Parathyroid adenoma (tissue), 2 donors: ENCODE measurements at regions not wholly inside any gene's neighbourhood (a gene's known extent, or its start where the extent isn't known, plus 50 kb on each side); places are given as distances from the start of the nearest gene placed in this dataset.
A peak's percentile ranks its signal among the peaks of the same experiment; 100 is the strongest.

ENCODE experiments used
- H2AFZ ChIP-seq: fragments of 300-600 bp; sonication (generic); one replicate; pipeline ENCODE4 v1.7.0; 2017; ENCODE audit warnings: antibody characterized with exemption, mild to moderate bottlenecking
- H3K27ac ChIP-seq: fragments of 300-600 bp; sonication (generic); one replicate; pipeline ENCODE4 v1.7.0; 2017
- H3K27me3 ChIP-seq: fragments of 300-600 bp; sonication (generic); one replicate; pipeline ENCODE4 v1.7.0; 2017; ENCODE audit warnings: low read length; ENCODE audit not compliant: control insufficient read depth, insufficient read depth
- H3K36me3 ChIP-seq: fragments of 300-600 bp; sonication (generic); one replicate; pipeline ENCODE4 v1.7.0; 2017; ENCODE audit warnings: low read length; ENCODE audit not compliant: control insufficient read depth, insufficient read depth
- H3K4me1 ChIP-seq: fragments of 300-600 bp; sonication (generic); one replicate; pipeline ENCODE4 v1.7.0; 2017; ENCODE audit warnings: control low read depth
- H3K4me2 ChIP-seq: fragments of 300-600 bp; sonication (generic); one replicate; pipeline ENCODE4 v1.7.0; 2017; ENCODE audit warnings: low read length
- H3K4me3 ChIP-seq: fragments of 300-600 bp; sonication (generic); one replicate; pipeline ENCODE4 v1.7.0; 2017; ENCODE audit warnings: low read depth, low read length
- H3K79me2 ChIP-seq: fragments of 300-600 bp; sonication (generic); one replicate; pipeline ENCODE4 v1.7.0; 2017; ENCODE audit warnings: control low read depth
- H3K9ac ChIP-seq: fragments of 300-600 bp; sonication (generic); one replicate; pipeline ENCODE4 v1.7.0; 2017; ENCODE audit warnings: mild to moderate bottlenecking
- H3K9me3 ChIP-seq: fragments of 300-600 bp; sonication (generic); one replicate; pipeline ENCODE4 v1.7.0; 2017; ENCODE audit warnings: low read length; ENCODE audit not compliant: control insufficient read depth
- TF ChIP-seq, protein P1 (sequence below): fragments of 300-600 bp; sonication (generic); IDR thresholded peaks from one replicate; pipeline ENCODE4 v1.7.0; 2017; ENCODE audit warnings: antibody characterized with exemption, mild to moderate bottlenecking
- donor health status: primary hyperparathyroidism.

DNA sequence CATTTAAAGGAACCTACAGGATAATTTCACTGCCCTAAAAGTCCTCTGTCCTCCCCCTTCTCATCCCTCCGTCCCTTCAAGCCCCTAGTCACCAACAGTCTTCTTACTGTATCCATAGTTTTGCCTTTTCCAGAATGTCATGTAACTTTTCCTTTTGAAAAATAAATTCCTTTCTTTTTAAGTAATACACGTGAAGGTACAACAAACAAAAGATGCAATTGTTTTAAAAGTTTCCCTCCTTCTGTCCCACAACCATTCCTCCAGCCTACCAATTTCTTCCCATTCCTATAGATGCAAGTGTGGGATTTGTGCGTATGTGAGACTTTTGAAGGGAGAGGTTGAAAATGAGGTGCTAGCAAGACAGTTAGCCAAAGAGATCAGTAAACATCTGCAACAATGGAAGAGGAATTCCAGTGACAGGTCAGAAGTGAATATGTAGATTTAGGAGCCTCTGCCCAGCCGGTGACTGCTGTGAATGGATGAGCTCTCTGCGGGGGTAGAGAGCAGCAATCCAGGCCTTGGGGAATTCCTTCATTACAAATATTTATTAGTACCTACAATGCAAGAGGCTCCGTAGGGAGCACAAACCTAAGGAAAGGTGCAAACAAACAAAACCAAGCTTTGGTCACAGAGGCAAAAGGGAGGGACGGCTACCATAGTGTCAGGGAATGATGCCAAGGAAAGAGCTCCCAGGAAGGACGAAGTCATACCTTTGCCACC is 243.6 kb downstream of the SKIDA1 start:
- no peaks in the 10 kb centered on the region for H3K79me2 ChIP-seq
- peaks cover 26% of the 10 kb centered on the region for H3K4me1 ChIP-seq
- no peak overlapping the region for H3K9ac ChIP-seq
- peak overlapping the region; percentile 61 for H2AFZ ChIP-seq
- H3K4me2 ChIP-seq: no peak overlapping the region
- no peak overlapping the region for H3K4me3 ChIP-seq
- H3K9me3 ChIP-seq: no peaks in the 10 kb centered on the region
- no peaks in the 10 kb centered on the region for H3K36me3 ChIP-seq
- peak overlapping the region; percentile 20 for H3K27ac ChIP-seq
- TF ChIP-seq, protein P1, sequence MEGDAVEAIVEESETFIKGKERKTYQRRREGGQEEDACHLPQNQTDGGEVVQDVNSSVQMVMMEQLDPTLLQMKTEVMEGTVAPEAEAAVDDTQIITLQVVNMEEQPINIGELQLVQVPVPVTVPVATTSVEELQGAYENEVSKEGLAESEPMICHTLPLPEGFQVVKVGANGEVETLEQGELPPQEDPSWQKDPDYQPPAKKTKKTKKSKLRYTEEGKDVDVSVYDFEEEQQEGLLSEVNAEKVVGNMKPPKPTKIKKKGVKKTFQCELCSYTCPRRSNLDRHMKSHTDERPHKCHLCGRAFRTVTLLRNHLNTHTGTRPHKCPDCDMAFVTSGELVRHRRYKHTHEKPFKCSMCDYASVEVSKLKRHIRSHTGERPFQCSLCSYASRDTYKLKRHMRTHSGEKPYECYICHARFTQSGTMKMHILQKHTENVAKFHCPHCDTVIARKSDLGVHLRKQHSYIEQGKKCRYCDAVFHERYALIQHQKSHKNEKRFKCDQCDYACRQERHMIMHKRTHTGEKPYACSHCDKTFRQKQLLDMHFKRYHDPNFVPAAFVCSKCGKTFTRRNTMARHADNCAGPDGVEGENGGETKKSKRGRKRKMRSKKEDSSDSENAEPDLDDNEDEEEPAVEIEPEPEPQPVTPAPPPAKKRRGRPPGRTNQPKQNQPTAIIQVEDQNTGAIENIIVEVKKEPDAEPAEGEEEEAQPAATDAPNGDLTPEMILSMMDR: no peak
- no peaks in the 10 kb centered on the region for H3K27me3 ChIP-seq

- no peak overlapping the region for H3K4me3 ChIP-seq
- TF ChIP-seq, protein P1: no peak
- H3K27ac ChIP-seq: no peak overlapping the region
- H3K9me3 ChIP-seq: no peaks in the 10 kb centered on the region
- no peaks in the 10 kb centered on the region for H3K36me3 ChIP-seq
- no peak overlapping the region for H3K4me2 ChIP-seq
- no peaks in the 10 kb centered on the region for H3K79me2 ChIP-seq
- H3K9ac ChIP-seq: no peak overlapping the region
- peaks cover 26% of the 10 kb centered on the region for H3K4me1 ChIP-seq
- no peaks in the 10 kb centered on the region for H3K27me3 ChIP-seq
- H2AFZ ChIP-seq: no peak overlapping the region
Observed at GRCh38 chr10:21280971-21281572, 244.4 kb downstream of the SKIDA1 start.

DNA sequence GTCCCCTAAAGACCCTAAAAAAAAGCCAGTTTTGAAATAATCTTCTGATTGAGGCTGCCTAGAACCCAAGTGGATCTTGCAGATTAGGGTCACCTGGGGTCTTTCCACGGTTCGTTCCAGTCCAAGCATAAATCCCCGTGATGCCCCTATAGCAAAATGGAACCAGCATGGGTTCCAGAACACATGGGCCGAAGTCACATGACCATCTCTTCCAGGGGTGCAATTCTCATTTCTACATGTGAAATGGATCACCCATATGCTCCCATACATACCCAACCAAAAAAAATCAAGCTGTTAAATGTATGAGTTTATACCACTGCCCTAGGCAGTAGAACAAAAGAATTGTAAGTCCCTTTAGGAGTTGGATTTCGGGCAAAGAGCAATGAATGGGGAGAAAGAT is 245.4 kb downstream of the SKIDA1 start:
- peaks cover 17% of the 10 kb centered on the region for H3K4me1 ChIP-seq
- no peaks in the 10 kb centered on the region for H3K9me3 ChIP-seq
- no peak overlapping the region for H3K27ac ChIP-seq
- H3K4me2 ChIP-seq: no peak overlapping the region
- no peak overlapping the region for H3K4me3 ChIP-seq
- no peaks in the 10 kb centered on the region for H3K36me3 ChIP-seq
- H2AFZ ChIP-seq: peak overlapping the region; percentile 5
- TF ChIP-seq, protein P1: no peak
- H3K79me2 ChIP-seq: no peaks in the 10 kb centered on the region
- no peak overlapping the region for H3K9ac ChIP-seq
- H3K27me3 ChIP-seq: no peaks in the 10 kb centered on the region

DNA sequence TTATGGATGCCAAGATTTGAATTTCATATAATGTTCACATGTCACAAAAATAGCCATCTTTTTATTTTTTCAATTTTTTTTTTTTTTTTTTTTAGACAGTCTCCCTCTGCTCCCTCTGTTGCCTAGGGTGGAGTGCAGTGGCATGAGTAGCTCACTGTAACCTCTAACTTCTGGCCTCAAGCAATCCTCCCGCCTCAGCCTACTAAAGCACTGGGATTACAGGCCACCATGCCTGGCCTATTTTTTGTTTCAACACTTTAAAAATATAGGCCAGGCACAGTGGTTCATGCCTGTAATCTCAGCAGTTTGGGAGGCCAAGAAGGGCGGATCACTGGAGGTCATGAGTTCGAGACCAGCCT is 246.3 kb downstream of the SKIDA1 start:
- Histone ChIP-seq H3K36me3 (no peaks in the 10 kb centered on the region), H3K4me3 (no peak overlapping the region), H3K27me3 (no peaks in the 10 kb centered on the region), H3K79me2 (no peaks in the 10 kb centered on the region), H2AFZ (peak overlapping the region; percentile 69), H3K4me1 (peaks cover 16% of the 10 kb centered on the region), H3K4me2 (no peak overlapping the region), H3K27ac (peak overlapping the region; percentile 47), H3K9ac (no peak overlapping the region), H3K9me3 (no peaks in the 10 kb centered on the region)
- TF ChIP-seq, protein P1: no peak
